COR-L47 (cell line): ENCODE measurements at regions not wholly inside any gene's neighbourhood (a gene's known extent, or its start where the extent isn't known, plus 50 kb on each side); places are given as distances from the start of the nearest gene placed in this dataset.
A peak's percentile ranks its signal among the peaks of the same experiment; 100 is the strongest.
"Not testable (repeated sequence)": the region's sequence is repeated elsewhere in the genome, so short reads cannot be mapped to it uniquely, and the experiment has no call there.

Experiments
- DNase-seq: peaks from one replicate; lab custom pipeline; 2025; lab: John Stamatoyannopoulos, UW

- DNase-seq, result no peak
Measured at GRCh38 chr2:175353275-175353674, 171.8 kb upstream of the ATP5MC3 start.

DNA sequence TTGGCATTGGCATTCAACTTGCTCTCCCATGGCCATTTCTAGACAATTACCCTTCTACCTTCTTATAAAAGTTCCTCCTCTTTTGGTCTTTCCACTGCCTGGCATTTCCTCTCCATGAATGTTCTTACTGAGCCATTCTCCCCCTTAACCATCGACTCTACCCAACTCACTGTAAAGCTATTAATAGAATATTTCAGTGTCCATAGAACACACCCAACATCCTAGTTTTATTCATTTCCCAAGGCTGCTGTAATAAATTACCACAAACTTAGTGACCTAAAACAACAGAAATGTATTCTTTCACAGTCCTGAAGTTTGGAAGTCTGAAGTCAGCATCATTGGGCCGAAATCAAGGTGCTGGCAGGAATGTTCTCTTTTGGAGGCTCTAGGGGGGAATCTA is 170.0 kb upstream of the ATP5MC3 start:
- DNase-seq, result no peak

DNA sequence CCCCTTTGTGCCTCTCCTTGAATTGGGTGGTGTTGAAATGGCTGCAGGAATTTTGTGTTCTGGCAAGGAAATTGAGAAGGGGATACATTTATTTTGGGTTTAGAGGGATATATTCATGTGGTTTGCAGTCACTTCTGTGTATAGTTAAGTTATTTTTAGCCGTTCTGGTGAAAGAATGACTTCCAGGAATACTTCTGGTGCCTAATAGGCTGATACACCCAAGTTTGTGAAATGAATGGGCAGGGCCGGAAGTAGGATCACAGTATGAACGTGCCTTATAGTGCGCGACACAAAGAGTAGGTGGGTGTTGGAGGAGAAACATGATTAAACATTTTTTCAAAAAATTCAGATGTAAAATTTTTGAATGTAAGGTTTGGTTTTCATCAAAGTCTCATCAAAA is 168.6 kb upstream of the ATP5MC3 start:
- no peak for DNase-seq

GRCh38 chr2:175342085-175342484 is 160.6 kb upstream of the ATP5MC3 start:
- DNase-seq, result no peak

DNA sequence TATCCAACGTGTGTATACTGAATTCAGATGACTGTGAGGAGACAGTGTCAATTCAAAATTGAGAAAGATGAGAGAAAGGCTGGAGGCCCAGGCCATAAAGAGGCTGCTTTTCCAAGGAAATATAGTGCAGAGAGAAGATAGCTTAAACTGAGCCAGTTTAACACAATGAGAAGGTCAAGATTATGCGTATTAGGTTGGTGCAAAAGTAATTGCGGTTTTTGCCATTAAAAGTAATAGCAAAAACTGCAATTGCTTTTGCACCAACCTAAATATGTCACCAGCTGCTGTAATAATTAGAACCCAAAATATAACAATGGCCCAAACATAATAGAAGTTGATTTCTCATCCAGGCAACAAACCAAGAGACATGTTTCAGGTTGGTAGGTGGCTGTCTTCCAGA is 148.7 kb upstream of the ATP5MC3 start:
- DNase-seq, result no peak

DNA sequence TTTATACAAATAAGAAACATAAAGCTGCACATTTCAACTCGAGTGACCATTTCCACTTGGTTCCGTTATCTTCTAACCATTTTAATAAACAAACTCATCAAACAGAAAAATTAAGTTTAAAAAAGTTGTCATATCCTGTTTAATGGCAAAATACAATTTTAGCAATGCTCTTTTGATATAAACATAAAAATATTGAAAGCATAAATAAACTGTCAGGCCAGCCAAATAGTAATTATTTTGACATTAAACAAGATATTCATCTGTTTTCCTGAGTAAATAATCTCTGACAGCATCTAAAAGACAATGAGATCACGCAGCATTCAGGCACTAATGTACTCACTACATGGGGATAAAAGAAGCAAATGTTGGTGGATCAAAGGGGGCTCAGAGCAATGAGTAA is 145.3 kb upstream of the ATP5MC3 start:
- no peak for DNase-seq

GRCh38 chr2:175326164-175326563 is 144.7 kb upstream of the ATP5MC3 start:
- not testable (repeated sequence) for DNase-seq

DNA sequence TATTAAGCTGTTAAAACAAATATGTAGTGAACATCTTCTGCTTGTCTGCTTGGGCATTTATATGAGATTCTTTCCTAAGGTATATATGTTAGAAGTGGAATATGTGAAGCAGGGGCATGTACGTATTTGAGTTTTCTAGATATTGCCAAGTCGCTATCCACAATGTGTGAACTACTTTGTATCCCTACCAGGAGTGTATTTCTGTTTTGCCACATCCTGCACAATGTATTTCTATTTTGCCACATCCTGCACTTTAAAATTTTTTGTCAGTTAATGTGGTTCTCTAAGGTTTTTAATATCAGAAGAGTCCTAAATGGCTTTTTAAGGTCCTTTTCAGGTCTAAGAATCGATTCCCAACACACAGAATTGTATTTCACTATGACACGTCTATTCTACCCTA is 141.7 kb upstream of the ATP5MC3 start:
- no peak for DNase-seq

- DNase-seq, result no peak
Measured at GRCh38 chr2:175318542-175318941, 137.0 kb upstream of the ATP5MC3 start.

DNA sequence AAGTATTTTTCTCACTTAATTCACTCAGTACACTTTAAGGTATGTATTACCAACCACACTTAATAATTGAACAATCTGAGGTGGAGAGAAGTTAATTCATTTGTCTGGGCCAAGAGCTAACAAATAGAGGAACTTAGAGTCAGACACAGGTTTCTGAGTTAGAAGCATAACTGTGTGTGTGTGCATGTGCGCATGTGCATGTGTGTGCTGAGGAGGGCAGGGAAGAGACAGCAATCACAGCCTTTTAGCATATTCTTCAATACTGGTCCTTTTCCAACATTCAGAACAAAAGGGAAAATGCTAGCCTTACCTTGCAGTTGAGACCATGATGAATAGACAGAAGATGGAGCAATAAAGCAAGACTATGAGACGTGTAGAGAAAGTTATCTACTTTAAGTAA is 136.2 kb upstream of the ATP5MC3 start:
- no peak for DNase-seq

- DNase-seq, result no peak
Measured at GRCh38 chr2:175312137-175312536, 130.6 kb upstream of the ATP5MC3 start.

DNA sequence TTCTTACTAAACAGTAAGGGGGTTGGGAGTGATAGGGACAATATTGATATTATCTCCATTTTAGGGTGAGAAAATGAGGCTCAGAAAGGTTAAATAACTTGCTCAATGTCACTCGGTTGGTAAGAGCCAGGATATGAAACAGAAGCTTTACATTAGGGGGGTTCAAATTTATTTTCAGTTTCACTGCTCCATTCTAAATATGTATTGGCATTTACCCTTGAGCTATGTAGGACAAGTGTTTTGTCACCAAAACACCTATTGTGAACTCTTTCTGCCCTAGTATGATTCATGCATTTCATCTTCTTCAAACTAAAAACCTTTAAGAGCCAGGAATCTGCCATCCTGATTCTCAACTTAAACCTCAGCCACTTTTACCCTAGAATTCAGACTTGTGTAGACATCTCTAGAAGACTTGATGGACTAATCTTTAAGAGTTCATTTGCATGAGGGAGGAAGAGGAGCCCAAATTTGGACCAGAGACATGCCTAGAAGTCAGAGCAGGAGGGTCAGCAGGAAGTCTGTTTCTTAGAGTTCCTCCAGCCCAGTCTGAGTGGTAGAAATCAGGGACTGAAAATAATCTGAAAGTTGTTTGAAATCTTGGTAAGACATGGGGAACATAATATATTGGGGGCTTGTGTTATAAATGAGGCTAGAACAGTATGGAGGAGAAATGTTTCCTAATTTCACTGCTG is 129.4 kb upstream of the ATP5MC3 start:
- DNase-seq, result no peak

DNA sequence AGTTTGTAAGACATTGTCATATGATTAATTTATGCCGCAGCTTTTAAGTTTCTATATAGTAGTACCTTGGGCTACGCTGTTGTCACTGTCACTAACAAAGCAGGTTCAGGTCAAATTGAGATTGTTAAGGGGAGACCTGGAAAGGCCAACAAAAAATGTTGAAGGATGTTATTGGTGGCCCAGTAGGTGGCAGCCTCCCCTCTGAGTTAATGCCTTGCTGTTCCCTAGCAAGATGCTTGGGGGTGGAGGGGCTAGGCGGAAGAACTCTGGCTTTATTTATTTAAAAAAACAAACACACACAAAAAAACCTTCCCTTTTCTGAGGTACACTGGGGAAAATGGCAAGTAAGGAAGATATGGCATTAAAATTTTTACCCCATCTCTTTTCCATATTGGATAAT is 128.3 kb upstream of the ATP5MC3 start:
- peak; percentile 69 for DNase-seq

GRCh38 chr2:175308005-175308404 is 126.5 kb upstream of the ATP5MC3 start:
- no peak for DNase-seq

DNA sequence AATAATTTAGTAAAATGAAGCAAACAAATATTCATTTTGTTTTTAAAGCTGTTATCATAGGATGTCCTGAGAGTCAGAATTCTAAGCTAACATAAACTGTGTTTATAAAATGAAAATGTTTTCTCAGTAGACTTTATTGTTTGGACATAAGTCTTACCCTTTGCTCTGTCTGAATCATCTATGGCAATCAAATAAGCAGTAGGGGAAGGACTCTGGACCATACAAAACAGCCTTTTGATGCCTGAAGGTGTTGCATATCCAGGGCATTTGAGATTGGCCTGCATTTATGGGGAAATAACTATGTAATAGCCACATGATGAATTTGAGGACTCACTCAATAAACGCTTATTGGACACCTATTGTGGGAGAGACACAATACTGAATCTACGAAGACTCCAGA is 123.0 kb upstream of the ATP5MC3 start:
- no peak for DNase-seq

DNA sequence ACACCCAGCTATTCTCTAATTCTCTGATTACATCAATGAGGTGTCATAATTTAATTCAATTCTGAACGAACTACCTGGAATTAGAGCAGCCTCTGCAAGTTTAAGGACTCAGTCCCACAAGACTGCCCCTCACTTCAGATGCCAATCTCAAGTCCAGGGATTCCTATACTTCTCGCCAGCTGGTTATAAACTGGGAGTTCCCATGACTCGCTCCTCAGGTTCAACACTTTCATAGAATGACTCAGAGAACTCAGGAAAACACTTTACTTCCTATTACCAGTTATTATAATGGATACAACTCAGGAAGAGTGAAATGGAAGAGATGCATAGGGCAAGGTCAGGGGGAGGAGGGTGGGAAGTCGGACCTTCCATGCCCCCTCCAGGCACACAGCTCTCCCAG is 112.3 kb upstream of the ATP5MC3 start:
- no peak for DNase-seq

DNA sequence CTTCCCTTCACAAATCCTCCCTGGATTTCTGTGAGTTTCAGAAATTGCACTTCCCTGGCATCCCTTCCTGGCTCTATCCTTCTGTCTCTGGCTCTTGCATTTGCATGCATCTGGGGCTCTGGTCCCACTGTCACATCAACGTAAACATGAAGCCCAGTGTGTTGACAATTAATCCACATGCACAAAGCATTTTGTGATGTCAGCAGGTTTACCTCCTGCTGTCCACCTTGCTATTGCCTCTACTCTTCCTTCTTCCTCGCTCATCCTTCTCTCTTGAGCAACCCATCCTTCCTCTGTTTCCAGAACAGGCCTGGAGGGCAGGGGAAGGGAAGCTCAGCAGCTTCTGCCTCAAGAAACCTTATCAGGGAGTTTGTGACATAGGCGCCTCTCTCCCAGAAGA is 111.7 kb upstream of the ATP5MC3 start:
- DNase-seq, result no peak

DNA sequence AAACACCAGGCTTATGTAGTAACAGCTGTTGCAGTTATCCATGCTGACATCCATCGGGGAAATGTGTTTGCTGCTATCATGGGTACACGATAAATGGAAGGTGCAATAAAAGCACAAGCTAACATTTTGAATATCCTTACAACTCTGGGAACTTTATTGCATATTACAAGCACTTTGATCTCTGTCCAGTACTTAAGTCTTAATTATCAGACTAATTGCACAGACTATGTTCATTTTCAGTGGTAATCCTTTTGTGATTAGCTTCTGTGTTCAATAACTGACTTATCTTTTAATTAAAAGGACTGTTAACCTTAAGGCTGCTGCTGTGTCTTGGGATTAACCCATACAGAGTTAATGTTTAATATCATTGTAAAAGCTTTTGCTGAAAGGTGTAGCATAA is 101.4 kb upstream of the ATP5MC3 start:
- DNase-seq, result no peak

DNA sequence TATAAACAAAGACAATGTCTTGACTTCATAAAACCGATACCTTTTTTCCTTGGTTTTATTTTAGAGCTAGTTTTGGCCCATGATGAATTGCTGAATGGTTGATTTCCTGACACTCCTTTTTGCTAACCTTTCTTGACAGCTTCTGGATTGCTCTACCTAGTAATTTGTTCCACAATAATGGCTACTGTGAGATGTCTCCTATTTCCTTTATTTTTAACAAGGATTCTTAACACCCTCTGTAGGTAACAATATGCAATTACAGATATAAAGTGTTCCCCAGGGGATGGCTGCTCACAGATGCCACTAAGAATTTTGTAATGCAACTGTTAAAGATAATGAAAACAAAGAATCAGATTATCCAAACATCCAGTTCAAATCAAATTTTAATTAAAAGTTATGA is 100.8 kb upstream of the ATP5MC3 start:
- DNase-seq, result peak; percentile 42

DNA sequence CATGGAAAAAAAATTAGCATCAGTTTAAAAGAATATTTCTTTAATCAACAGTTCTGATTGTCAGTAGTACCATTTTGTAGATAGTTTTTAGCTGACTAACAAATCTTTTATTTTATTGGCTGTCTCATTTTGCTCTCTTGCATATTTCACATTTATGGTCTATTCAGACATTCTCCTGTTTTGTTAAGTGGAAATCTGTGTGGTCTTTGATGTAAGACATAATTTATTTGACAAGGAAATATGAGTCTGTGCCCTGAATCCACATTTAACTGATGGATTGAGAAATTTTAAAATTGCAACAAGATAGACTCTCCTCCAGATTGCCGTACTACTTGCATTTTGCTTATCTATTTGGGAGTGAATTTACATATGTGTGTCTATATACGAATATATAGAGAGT is 96.3 kb upstream of the ATP5MC3 start:
- DNase-seq, result no peak

GRCh38 chr2:175275539-175275938 is 94.0 kb upstream of the ATP5MC3 start:
- peak; percentile 79 for DNase-seq

- no peak for DNase-seq
Measured at GRCh38 chr2:175259164-175259563, 77.7 kb upstream of the ATP5MC3 start.

DNA sequence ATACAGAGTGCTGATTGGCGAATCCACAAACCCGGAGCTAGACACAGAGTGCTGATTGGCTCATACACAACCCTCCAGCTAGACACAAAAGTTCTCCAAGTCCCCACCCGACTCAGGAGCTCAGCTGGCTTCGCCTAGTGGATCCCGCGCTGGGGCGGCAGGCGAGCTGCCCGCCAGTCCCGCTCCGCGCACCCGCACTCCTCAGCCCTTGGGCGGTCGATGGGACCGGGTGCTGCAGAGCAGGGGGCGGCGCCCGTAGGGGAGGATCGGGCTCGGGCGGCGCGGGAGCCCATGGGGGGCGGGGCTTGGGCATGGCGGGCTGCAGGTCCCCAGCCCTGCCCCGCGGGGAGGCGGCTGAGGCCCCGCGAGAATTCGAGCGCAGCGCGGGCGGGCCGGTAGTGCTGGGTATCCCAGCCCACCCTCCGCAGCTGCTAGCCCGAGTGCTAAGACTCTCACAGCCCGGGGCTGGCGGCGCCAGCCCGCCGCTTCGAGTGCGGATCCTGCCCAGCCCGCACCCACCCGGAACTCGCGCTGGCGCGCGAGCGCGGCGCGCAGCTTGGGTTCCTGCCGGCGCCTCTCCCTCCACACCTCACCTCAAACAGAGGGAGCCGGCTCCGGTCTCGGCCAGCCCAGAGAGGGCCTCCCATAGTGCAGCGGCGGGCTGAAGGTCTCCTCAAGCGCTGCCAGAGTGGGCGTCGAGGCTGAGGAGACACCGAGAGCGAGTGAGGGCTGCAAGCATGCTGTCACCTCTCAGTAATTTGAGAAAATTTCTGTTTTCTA is 75.5 kb upstream of the ATP5MC3 start:
- no peak for DNase-seq

- DNase-seq, result not testable (repeated sequence)
Measured at GRCh38 chr2:175256391-175256790, 74.9 kb upstream of the ATP5MC3 start.
